Mesenchymal stem cell (in vitro differentiated cells and primary cell): ENCODE measurements at regions not wholly inside any gene's neighbourhood (a gene's known extent, or its start where the extent isn't known, plus 50 kb on each side); places are given as distances from the start of the nearest gene placed in this dataset.
A peak's percentile ranks its signal among the peaks of the same experiment; 100 is the strongest.

Experiments
- DNase-seq: peaks from one replicate; pipeline ENCODE4 v3.0.0-alpha.2; 2013
- H2AFZ ChIP-seq: one replicate; pipeline ENCODE4 v1.6.1; 2013; ENCODE audit warnings: low read depth, mild to moderate bottlenecking, control low read depth, inconsistent platforms, low read length, moderate library complexity
- H2AK5ac ChIP-seq: 2 replicates; pipeline ENCODE4 v1.6.1; 2013; ENCODE audit warnings: low read length, moderate library complexity, mild to moderate bottlenecking, inconsistent platforms; ENCODE audit not compliant: severe bottlenecking
- H2BK120ac ChIP-seq: one replicate; pipeline ENCODE4 v1.6.1; 2013; ENCODE audit warnings: low read depth, mild to moderate bottlenecking, inconsistent platforms, low read length, moderate library complexity
- H2BK12ac ChIP-seq, 2 experiments: one replicate each; pipeline ENCODE4 v1.6.1; 2013; ENCODE audit warnings: inconsistent platforms in 2 of 2, low read length in 2 of 2, mild to moderate bottlenecking in 2 of 2, moderate library complexity in 2 of 2, control low read depth in 1 of 2
- H2BK15ac ChIP-seq: one replicate; pipeline ENCODE4 v1.6.1; 2013; ENCODE audit warnings: mild to moderate bottlenecking, low read depth, inconsistent platforms; ENCODE audit not compliant: poor library complexity, severe bottlenecking
- H2BK5ac ChIP-seq: 2 replicates; pipeline ENCODE4 v1.6.1; 2013; ENCODE audit warnings: low read depth, mild to moderate bottlenecking, low read length, control low read depth, inconsistent platforms; ENCODE audit not compliant: poor library complexity, severe bottlenecking
- H3K14ac ChIP-seq, 2 experiments: one replicate each; pipeline ENCODE4 v1.6.1; 2013; ENCODE audit warnings: inconsistent platforms in 2 of 2, low read length in 2 of 2, control low read depth in 1 of 2, mild to moderate bottlenecking in 1 of 2, moderate library complexity in 1 of 2
- H3K18ac ChIP-seq, 2 experiments: one replicate each; pipeline ENCODE4 v1.6.1; 2013; ENCODE audit warnings: inconsistent platforms in 2 of 2, low read length in 2 of 2, control low read depth in 1 of 2, low read depth in 1 of 2, mild to moderate bottlenecking in 1 of 2
- H3K23ac ChIP-seq, 2 experiments: one replicate each; pipeline ENCODE4 v1.6.1; 2013; ENCODE audit warnings: inconsistent platforms in 2 of 2, low read length in 2 of 2, mild to moderate bottlenecking in 2 of 2, moderate library complexity in 2 of 2, control low read depth in 1 of 2
- H3K27ac ChIP-seq: 2 replicates; pipeline ENCODE4 v1.5.1; 2013; ENCODE audit warnings: mild to moderate bottlenecking, moderate library complexity, low read length, control low read depth, inconsistent platforms; ENCODE audit not compliant: poor library complexity, severe bottlenecking
- H3K27me3 ChIP-seq, 2 experiments: 2 replicates each; pipeline versions ENCODE4 v1.6.1 to v1.7.0; 2013; ENCODE audit warnings: low read length in 2 of 2, mild to moderate bottlenecking in 2 of 2, moderate library complexity in 2 of 2, control low read depth in 1 of 2, inconsistent platforms in 1 of 2; ENCODE audit not compliant: control insufficient read depth in 1 of 2, insufficient read depth in 1 of 2
- H3K36me3 ChIP-seq, 2 experiments: 2 replicates each; pipeline versions ENCODE4 v1.6.1 to v1.7.0; 2013; ENCODE audit warnings: low read length in 2 of 2, control low read depth in 1 of 2, inconsistent platforms in 1 of 2, low read depth in 1 of 2, mild to moderate bottlenecking in 1 of 2; ENCODE audit not compliant: insufficient read depth in 2 of 2, control insufficient read depth in 1 of 2
- H3K4ac ChIP-seq, 2 experiments: one replicate each; pipeline ENCODE4 v1.6.1; 2013; ENCODE audit warnings: inconsistent platforms in 2 of 2, low read length in 2 of 2, mild to moderate bottlenecking in 2 of 2, moderate library complexity in 2 of 2, control low read depth in 1 of 2, low read depth in 1 of 2
- H3K4me1 ChIP-seq: 2 replicates; pipeline ENCODE4 v1.6.1; 2013; ENCODE audit warnings: low read depth, low read length, control low read depth; ENCODE audit not compliant: control insufficient read depth, insufficient read depth
- H3K4me2 ChIP-seq: 2 replicates; pipeline ENCODE4 v1.6.1; 2013; ENCODE audit warnings: low read length, mild to moderate bottlenecking, inconsistent platforms; ENCODE audit not compliant: poor library complexity, severe bottlenecking
- H3K4me3 ChIP-seq, 2 experiments: 2 replicates each; pipeline versions ENCODE4 v1.5.1 to v1.7.0; 2013; ENCODE audit warnings: low read length in 2 of 2, mild to moderate bottlenecking in 2 of 2, control low read depth in 1 of 2, low read depth in 1 of 2; ENCODE audit not compliant: insufficient read depth in 1 of 2
- H3K79me1 ChIP-seq: replicated peaks from 2 replicates; pipeline ENCODE4 v1.6.1; 2013; ENCODE audit warnings: mild to moderate bottlenecking, control low read depth, low read length, inconsistent platforms; ENCODE audit not compliant: poor library complexity, severe bottlenecking
- H3K9ac ChIP-seq: 2 replicates; pipeline ENCODE4 v1.7.0; 2013; ENCODE audit warnings: mild to moderate bottlenecking, low read length, moderate library complexity
- H3K9me3 ChIP-seq: 2 replicates; pipeline ENCODE4 v1.7.0; 2013; ENCODE audit warnings: mild to moderate bottlenecking, low read length; ENCODE audit not compliant: control insufficient read depth
- H4K8ac ChIP-seq: one replicate; pipeline ENCODE4 v1.6.1; 2013; ENCODE audit warnings: inconsistent platforms, mild to moderate bottlenecking, low read length, moderate library complexity
- H4K91ac ChIP-seq: one replicate; pipeline ENCODE4 v1.6.1; 2013; ENCODE audit warnings: mild to moderate bottlenecking, low read length, inconsistent platforms
- WGBS: methylation state at CpG from one replicate; pipeline ENCODE4 v1.1.7; 2013; ENCODE audit warnings: mixed read lengths; 5-methylcytosine and 5-hydroxymethylcytosine counted together

- no peak overlapping the region for H2AK5ac ChIP-seq
- no peak overlapping the region for H3K23ac ChIP-seq
- DNase-seq = no peak
- H3K18ac ChIP-seq = no peak overlapping the region
- H3K27me3 ChIP-seq = no peaks in the 10 kb centered on the region
- H2BK5ac ChIP-seq = no peak overlapping the region
- H3K4me3 ChIP-seq = no peak overlapping the region
- no peak overlapping the region for H3K4ac ChIP-seq
- WGBS = 100% methylated on average over 1 of the region's 3 CpGs
- H2BK12ac ChIP-seq = no peak overlapping the region
- H3K36me3 ChIP-seq = no peaks in the 10 kb centered on the region
- H3K14ac ChIP-seq = no peak overlapping the region
- H4K91ac ChIP-seq = no peak overlapping the region
- no peak overlapping the region for H2BK120ac ChIP-seq
- no peak overlapping the region for H3K9ac ChIP-seq
- H2BK15ac ChIP-seq = no peak overlapping the region
- H3K4me2 ChIP-seq = no peak overlapping the region
- H3K27ac ChIP-seq = no peak overlapping the region
- H3K4me1 ChIP-seq = peaks cover 2% of the 10 kb centered on the region
- H4K8ac ChIP-seq = no peak overlapping the region
- H3K9me3 ChIP-seq = no peaks in the 10 kb centered on the region
- H3K79me1 ChIP-seq = no peaks in the 10 kb centered on the region
- no peak overlapping the region for H2AFZ ChIP-seq
These were observed 107.7 kb upstream of the ZNF32 start for GRCh38 chr10:43756341-43756740.

GRCh38 chr10:43754569-43755260, 106.0 kb upstream of the ZNF32 start:
- Histone ChIP-seq H2BK12ac (no peak overlapping the region), H3K4me1 (no peaks in the 10 kb centered on the region), H3K36me3 (no peaks in the 10 kb centered on the region), H2AFZ (no peak overlapping the region), H3K18ac (no peak overlapping the region), H3K9me3 (no peaks in the 10 kb centered on the region), H3K9ac (no peak overlapping the region), H3K23ac (no peak overlapping the region), H3K27ac (no peak overlapping the region), H4K91ac (no peak overlapping the region), H2AK5ac (no peak overlapping the region), H2BK5ac (no peak overlapping the region), H3K27me3 (peaks cover 0 to 7% of the 10 kb centered on the region in 2 experiments), H4K8ac (no peak overlapping the region), H3K14ac (no peak overlapping the region), H2BK120ac (no peak overlapping the region), H2BK15ac (no peak overlapping the region), H3K4ac (no peak overlapping the region), H3K4me3 (no peak overlapping the region), H3K4me2 (no peak overlapping the region), H3K79me1 (no peaks in the 10 kb centered on the region)
- 79% methylated on average over 7 of the region's 8 CpGs for WGBS
- no peak for DNase-seq

GRCh38 chr10:43753397-43754061, 104.8 kb upstream of the ZNF32 start:
- H3K9ac ChIP-seq = no peak overlapping the region
- H2AK5ac ChIP-seq = no peak overlapping the region
- H2BK5ac ChIP-seq = no peak overlapping the region
- H3K27me3 ChIP-seq = peaks cover 0 to 16% of the 10 kb centered on the region in 2 experiments
- H2BK12ac ChIP-seq = peak overlapping the region in 1 of 2 experiments; percentile 33
- no peak overlapping the region for H3K27ac ChIP-seq
- no peak overlapping the region for H3K4me3 ChIP-seq
- no peak overlapping the region for H2AFZ ChIP-seq
- H3K4me1 ChIP-seq = no peaks in the 10 kb centered on the region
- no peak overlapping the region for H2BK15ac ChIP-seq
- no peak overlapping the region for H2BK120ac ChIP-seq
- no peak overlapping the region for H4K8ac ChIP-seq
- H3K36me3 ChIP-seq = no peaks in the 10 kb centered on the region
- WGBS = 94% methylated on average over 18 of the region's 18 CpGs
- H3K9me3 ChIP-seq = no peaks in the 10 kb centered on the region
- no peak for DNase-seq
- no peaks in the 10 kb centered on the region for H3K79me1 ChIP-seq
- no peak overlapping the region for H3K14ac ChIP-seq
- no peak overlapping the region for H3K4ac ChIP-seq
- H4K91ac ChIP-seq = no peak overlapping the region
- H3K4me2 ChIP-seq = no peak overlapping the region
- H3K23ac ChIP-seq = no peak overlapping the region
- no peak overlapping the region for H3K18ac ChIP-seq

GRCh38 chr10:43752682-43753081, 104.0 kb upstream of the ZNF32 start:
- WGBS = 91% methylated on average over 1 of the region's 1 CpG
- Histone ChIP-seq H4K8ac (peak overlapping the region; percentile 16), H3K27me3 (peaks cover 0 to 17% of the 10 kb centered on the region in 2 experiments), H3K18ac (no peak overlapping the region), H2BK120ac (no peak overlapping the region), H2AFZ (no peak overlapping the region), H3K9me3 (no peaks in the 10 kb centered on the region), H3K4me3 (no peak overlapping the region), H3K9ac (no peak overlapping the region), H2BK15ac (no peak overlapping the region), H3K4ac (peak overlapping the region in 1 of 2 experiments; percentile 28), H2AK5ac (no peak overlapping the region), H3K23ac (no peak overlapping the region), H3K14ac (no peak overlapping the region), H3K4me1 (no peaks in the 10 kb centered on the region), H4K91ac (no peak overlapping the region), H3K79me1 (no peaks in the 10 kb centered on the region), H2BK12ac (no peak overlapping the region), H3K27ac (no peak overlapping the region), H3K36me3 (no peaks in the 10 kb centered on the region), H3K4me2 (no peak overlapping the region), H2BK5ac (no peak overlapping the region)
- no peak for DNase-seq
